HG03521 (cell line): ENCODE measurements at regions not wholly inside any gene's neighbourhood (a gene's known extent, or its start where the extent isn't known, plus 50 kb on each side); places are given as distances from the start of the nearest gene placed in this dataset.
"Not testable (repeated sequence)": the region's sequence is repeated elsewhere in the genome, so short reads cannot be mapped to it uniquely, and the experiment has no call there.

Experiments used
- ATAC-seq: cut with Tn5 transposase; IDR thresholded peaks from one replicate; pipeline ENCODE4 v1.9.1; 2021; ENCODE audit warnings: mild to moderate bottlenecking, moderate library complexity; ENCODE audit not compliant: unreplicated experiment

- ATAC-seq: no peak
These were observed 189.7 kb upstream of the SLIT2 start for GRCh38 chr4:20062054-20062453.

GRCh38 chr4:20050768-20051167, 200.9 kb upstream of the SLIT2 start:
- no peak for ATAC-seq

DNA sequence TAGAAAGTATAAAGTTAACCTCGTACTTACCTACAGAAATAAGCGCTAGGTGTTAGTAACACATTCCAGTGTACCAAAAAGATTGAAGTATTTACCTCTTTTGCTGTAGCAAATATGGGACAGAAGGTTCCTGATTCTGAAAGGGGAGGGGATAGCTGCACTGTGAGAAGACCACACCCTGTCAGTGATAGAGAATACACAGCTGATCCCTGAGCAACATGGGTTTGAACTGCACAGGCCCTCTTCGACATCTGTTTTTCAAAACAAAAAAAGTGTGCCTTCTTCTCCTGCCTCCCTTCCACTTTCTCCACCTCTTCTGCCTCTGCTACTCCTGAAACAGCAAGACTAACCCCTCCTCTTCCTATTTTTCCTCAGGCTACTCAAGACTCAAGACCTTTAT, 201.8 kb upstream of the SLIT2 start:
- no peak for ATAC-seq

DNA sequence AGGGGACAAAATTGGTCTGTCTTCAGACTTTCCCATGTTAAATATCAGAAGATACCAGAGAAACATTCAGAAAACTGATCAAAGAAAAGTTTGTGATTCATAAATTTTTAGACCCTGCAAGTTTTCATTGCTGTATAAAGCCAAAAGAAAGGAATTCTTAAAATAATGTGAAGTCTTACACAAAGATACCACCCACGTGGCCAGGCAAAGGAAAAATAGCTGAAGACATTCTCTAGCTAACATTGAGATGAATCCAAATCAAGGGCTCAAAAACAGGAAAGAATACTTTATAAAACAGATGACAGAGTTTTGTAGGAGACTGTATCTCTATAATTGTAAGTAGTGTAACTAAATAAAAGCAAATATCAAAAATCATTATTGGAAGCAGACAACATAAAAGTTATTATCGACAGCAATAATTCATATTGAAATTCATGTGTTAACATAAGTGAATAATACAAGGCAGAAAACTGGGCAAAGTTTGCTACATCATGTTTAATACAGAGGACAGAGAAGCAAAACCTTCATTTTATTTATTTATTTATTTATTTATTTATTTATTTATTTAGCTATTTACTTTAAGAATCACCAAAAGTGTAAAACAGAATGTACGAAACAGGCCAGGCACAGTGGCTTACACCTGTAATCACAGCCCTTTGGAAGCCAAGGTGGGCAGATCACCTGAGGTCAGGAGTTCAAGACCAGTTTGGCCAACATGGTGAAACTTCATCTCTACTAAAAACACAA, 204.6 kb upstream of the SLIT2 start:
- no peak for ATAC-seq

GRCh38 chr4:20046179-20046578, 205.5 kb upstream of the SLIT2 start:
- ATAC-seq: no peak

- ATAC-seq: no peak
These were observed 206.7 kb upstream of the SLIT2 start for GRCh38 chr4:20044966-20045365.

- ATAC-seq: no peak
These were observed 207.2 kb upstream of the SLIT2 start for GRCh38 chr4:20044502-20044911.

GRCh38 chr4:20043991-20044390, 207.7 kb upstream of the SLIT2 start:
- ATAC-seq: no peak

- ATAC-seq: no peak
These were observed 208.9 kb upstream of the SLIT2 start for GRCh38 chr4:20042769-20043168.

DNA sequence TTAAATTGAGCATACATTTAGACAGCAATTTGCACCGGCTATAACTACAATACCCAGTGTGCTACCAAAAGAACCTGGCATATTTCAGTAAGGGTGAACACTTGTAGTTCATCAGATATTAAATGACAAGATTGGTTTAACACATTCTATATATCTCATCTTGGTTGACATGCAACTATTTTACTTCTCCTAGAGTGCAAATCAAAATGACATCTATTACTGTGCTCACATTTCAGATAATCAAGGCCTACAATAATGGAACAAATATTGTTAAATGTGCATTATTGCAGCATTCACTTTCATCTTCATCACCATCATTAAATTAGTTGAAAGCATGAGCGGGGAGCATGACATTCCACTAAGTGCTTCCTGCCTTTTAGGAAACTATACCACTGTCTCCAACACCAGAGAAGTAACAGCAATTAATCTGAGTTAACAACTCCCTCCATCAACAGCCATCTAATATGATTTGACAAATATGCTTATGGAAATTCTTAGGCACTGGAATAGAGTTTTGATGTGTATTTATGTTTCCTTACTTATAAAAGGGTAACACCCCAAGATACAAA, 209.8 kb upstream of the SLIT2 start:
- no peak for ATAC-seq

DNA sequence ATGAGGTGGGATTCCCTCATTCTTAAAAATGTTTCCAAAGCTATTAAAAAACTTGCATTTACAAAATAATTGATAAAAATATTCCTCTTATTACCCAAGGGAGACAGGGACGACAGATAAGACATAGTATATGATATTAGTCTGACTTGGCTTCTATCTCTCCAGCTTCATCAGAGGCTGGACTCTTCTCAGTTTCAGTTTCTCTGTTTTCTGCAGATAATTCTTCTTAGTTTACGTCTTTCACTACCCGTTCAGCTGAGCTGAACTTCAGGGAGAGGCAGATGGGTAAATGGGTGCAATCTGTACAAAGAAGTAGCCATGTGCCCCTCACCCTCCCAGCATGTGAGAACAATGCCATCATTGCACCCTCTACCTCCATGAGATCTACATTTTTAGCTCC, 214.0 kb upstream of the SLIT2 start:
- no peak for ATAC-seq

- ATAC-seq: no peak
These were observed 221.6 kb upstream of the SLIT2 start for GRCh38 chr4:20030108-20030507.

DNA sequence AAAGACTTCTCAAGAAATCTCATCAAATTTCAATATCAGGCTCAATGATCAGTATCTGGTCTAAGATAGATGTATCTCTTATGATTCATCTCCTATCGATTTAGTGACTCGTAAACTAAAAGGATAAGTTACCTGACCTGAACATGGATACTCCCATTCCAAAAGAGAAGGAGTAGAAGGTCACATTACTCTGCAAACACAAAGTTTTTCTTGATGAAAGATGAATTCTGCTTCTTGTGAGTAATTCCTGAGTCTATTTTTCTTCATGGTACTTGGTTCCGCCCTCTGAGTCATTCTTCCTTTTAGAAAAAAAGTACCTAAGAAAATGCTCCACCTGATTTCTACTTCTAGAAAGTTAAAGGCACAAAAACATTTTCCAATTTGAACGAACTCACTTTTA, 223.1 kb upstream of the SLIT2 start:
- no peak for ATAC-seq

- ATAC-seq: no peak
These were observed 225.2 kb upstream of the SLIT2 start for GRCh38 chr4:20026456-20026855.

GRCh38 chr4:20022471-20022870, 229.2 kb upstream of the SLIT2 start:
- ATAC-seq: no peak

DNA sequence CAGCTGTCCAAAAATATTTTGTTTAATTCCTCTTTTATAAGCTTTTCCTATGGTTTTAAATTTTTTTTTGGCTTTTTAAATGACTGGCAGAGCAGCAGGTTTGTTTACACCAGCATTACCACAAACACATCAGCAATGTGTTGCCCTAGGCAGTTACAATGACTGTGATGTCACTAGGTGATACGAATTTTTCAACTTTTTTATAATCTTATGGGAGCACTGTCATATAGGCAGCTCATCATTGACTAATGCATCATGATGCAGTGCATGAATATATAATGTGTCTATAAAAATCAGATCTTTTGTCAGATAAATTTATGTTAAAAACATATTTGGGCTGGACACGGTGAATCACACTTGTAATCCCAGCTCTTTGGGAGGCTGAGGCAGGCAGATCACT, 231.6 kb upstream of the SLIT2 start:
- no peak for ATAC-seq

GRCh38 chr4:20019310-20020015, 232.2 kb upstream of the SLIT2 start:
- ATAC-seq: no peak

GRCh38 chr4:20017777-20018115, 234.0 kb upstream of the SLIT2 start:
- no peak for ATAC-seq

- ATAC-seq: no peak
These were observed 234.5 kb upstream of the SLIT2 start for GRCh38 chr4:20017070-20017776.

- ATAC-seq: no peak
These were observed 236.0 kb upstream of the SLIT2 start for GRCh38 chr4:20015636-20016224.

- not testable (repeated sequence) for ATAC-seq
These were observed 247.7 kb upstream of the SLIT2 start for GRCh38 chr4:20003836-20004558.
